ENCODE measurements at regions not wholly inside any gene's neighbourhood (a gene's known extent, or its start where the extent isn't known, plus 50 kb on each side); places are given as distances from the start of the nearest gene placed in this dataset.

DNA sequence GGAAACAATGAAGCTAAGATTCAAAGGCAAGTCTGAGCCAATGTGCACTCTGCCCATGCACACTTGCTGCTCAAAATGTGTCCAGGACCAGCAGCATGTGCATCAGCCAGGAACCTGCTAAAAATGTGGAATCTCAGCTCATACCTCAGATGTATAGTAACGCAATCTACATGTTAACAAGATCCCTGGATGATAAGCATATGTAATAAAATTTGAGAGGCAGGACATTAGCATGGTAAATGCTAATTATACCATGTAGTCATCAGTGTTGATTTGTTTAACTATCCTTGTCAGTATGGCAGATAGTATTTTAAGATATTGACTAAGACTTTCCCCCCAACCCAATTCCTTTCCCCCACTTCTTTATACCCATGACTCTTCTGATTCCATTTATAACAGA lies 379.6 kb downstream of the TOX3 start:
- TF ChIP-seq, protein P1, sequence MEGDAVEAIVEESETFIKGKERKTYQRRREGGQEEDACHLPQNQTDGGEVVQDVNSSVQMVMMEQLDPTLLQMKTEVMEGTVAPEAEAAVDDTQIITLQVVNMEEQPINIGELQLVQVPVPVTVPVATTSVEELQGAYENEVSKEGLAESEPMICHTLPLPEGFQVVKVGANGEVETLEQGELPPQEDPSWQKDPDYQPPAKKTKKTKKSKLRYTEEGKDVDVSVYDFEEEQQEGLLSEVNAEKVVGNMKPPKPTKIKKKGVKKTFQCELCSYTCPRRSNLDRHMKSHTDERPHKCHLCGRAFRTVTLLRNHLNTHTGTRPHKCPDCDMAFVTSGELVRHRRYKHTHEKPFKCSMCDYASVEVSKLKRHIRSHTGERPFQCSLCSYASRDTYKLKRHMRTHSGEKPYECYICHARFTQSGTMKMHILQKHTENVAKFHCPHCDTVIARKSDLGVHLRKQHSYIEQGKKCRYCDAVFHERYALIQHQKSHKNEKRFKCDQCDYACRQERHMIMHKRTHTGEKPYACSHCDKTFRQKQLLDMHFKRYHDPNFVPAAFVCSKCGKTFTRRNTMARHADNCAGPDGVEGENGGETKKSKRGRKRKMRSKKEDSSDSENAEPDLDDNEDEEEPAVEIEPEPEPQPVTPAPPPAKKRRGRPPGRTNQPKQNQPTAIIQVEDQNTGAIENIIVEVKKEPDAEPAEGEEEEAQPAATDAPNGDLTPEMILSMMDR (IDR thresholded peaks at IDR 0.05): no peak
- TF ChIP-seq POLR2A (IDR thresholded peaks at IDR 0.05) (no peak), POLR2AphosphoS5 (IDR thresholded peaks at IDR 0.05) (no peak), EP300 (IDR thresholded peaks at IDR 0.05; ENCODE audit: low read depth) (no peak)

Data from transverse colon (tissue), 4 donors.